ENCODE measurements at regions not wholly inside any gene's neighbourhood (a gene's known extent, or its start where the extent isn't known, plus 50 kb on each side); places are given as distances from the start of the nearest gene placed in this dataset.

DNA sequence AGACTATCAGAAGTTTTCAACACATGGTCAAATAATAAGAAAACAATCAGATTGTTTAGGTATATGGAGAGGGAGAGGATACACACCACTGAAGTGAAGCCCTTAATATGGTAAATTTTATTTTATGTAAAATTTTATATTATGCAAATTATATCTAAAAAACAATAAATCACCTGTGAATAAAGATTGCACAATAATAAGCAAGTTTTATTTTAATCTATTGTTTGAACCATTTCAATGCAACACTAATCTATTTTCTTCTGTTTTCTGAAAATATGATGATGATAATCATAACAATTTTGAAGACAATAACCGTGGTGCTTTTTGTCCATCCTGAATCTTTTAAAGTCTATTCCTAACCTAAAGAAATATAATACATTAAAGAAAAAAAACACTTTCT is 1473.5 kb upstream of the TENM4 start:
- Histone ChIP-seq H3K4me3 (ENCODE audit: low read depth in 1 of 5, low read length in 5 of 5) (no peak overlapping the region), H3K27ac (ENCODE audit: low read depth, low read length) (no peak overlapping the region), H3K9ac (ENCODE audit: low read length in 5 of 5) (no peak overlapping the region), H3K36me3 (ENCODE audit: control insufficient read depth in 5 of 5, insufficient read depth in 5 of 5, low read length in 5 of 5) (no peaks in the 10 kb centered on the region), H3K4me1 (ENCODE audit: control insufficient read depth in 5 of 5, insufficient read depth in 5 of 5, low read length in 5 of 5) (no peaks in the 10 kb centered on the region), H3K27me3 (ENCODE audit: control insufficient read depth in 5 of 5, insufficient read depth in 4 of 5, low read length in 5 of 5) (no peaks in the 10 kb centered on the region), H3K9me3 (ENCODE audit: control insufficient read depth in 5 of 5, low read length in 5 of 5) (no peaks in the 10 kb centered on the region)

DNA sequence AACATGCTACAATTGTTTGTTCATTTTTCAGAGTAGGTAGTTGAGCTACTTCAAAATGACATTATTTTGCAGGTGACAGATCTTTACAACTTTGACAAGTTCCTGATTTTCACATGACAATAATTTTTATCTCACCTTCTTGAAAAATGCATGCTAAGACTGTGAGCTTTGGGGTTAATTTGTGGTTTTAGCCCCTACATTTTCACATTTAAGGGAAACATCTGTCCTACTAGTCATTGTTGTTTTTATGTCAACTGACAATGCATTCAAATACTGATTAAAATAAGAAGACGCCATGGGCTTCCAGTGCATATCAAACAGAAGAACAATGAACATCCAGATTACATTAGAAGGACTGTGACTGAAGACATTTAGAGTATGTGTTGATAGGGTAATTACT is 1470.8 kb upstream of the TENM4 start:
- H3K9me3 ChIP-seq (ENCODE audit: control insufficient read depth in 5 of 5, low read length in 5 of 5), result no peaks in the 10 kb centered on the region
- H3K4me1 ChIP-seq (ENCODE audit: control insufficient read depth in 5 of 5, insufficient read depth in 5 of 5, low read length in 5 of 5), result no peaks in the 10 kb centered on the region
- H3K9ac ChIP-seq (ENCODE audit: low read length in 5 of 5), result no peak overlapping the region
- H3K27ac ChIP-seq (ENCODE audit: low read depth, low read length), result no peak overlapping the region
- no peak overlapping the region for H3K4me3 ChIP-seq (ENCODE audit: low read depth in 1 of 5, low read length in 5 of 5)
- H3K36me3 ChIP-seq (ENCODE audit: control insufficient read depth in 5 of 5, insufficient read depth in 5 of 5, low read length in 5 of 5), result no peaks in the 10 kb centered on the region
- H3K27me3 ChIP-seq (ENCODE audit: control insufficient read depth in 5 of 5, insufficient read depth in 4 of 5, low read length in 5 of 5), result no peaks in the 10 kb centered on the region

DNA sequence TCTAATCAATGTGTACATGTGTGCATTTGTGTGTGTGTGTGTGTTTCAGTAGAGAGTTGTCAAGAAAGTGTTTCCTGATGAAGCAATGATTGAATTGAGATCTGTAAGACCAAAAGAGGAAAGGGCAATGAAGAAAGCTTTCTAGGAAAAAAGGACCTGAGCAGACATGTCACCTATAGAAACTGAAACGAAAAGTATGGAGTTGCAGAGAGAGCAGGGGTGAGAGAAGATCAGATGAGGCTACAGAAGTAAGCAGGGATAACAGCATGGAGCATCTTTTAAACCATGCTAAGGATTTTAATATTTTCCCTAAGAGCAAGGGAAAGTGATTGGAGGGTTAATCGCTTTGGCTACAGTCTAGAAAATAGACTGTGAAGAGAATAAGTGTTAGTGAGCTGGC is 1459.4 kb upstream of the TENM4 start:
- Histone ChIP-seq H3K4me3 (ENCODE audit: low read depth in 1 of 5, low read length in 5 of 5) (no peak overlapping the region), H3K27ac (ENCODE audit: low read depth, low read length) (no peak overlapping the region), H3K4me1 (ENCODE audit: control insufficient read depth in 5 of 5, insufficient read depth in 5 of 5, low read length in 5 of 5) (peaks cover 0 to 6% (median 0%) of the 10 kb centered on the region in 5 donors), H3K9me3 (ENCODE audit: control insufficient read depth in 5 of 5, low read length in 5 of 5) (peaks cover 0 to 5% (median 0%) of the 10 kb centered on the region in 5 donors), H3K36me3 (ENCODE audit: control insufficient read depth in 5 of 5, insufficient read depth in 5 of 5, low read length in 5 of 5) (no peaks in the 10 kb centered on the region), H3K9ac (ENCODE audit: low read length in 5 of 5) (no peak overlapping the region), H3K27me3 (ENCODE audit: control insufficient read depth in 5 of 5, insufficient read depth in 4 of 5, low read length in 5 of 5) (no peaks in the 10 kb centered on the region)

DNA sequence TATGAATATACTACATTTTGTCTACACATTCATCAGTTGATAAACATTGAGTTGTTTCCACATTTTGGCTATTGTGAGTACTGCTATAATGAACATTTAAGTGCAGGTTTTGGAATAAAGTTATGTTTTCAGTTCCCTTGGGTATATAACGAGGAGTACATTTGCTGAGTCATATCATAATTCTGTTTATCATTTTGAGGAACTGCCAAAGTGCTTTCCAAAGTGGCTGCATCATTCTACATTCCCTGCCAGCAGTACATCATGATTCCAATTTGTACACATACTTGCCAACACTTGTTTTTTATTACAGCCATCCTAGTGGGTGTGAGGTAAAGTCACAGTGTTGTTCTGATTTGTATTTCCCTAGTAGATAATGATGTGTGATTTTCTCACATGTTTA is 1458.6 kb upstream of the TENM4 start:
- H3K4me3 ChIP-seq (ENCODE audit: low read depth in 1 of 5, low read length in 5 of 5), result no peak overlapping the region
- H3K9ac ChIP-seq (ENCODE audit: low read length in 5 of 5), result no peak overlapping the region
- peaks cover 0 to 5% (median 0%) of the 10 kb centered on the region in 5 donors for H3K9me3 ChIP-seq (ENCODE audit: control insufficient read depth in 5 of 5, low read length in 5 of 5)
- no peaks in the 10 kb centered on the region for H3K36me3 ChIP-seq (ENCODE audit: control insufficient read depth in 5 of 5, insufficient read depth in 5 of 5, low read length in 5 of 5)
- H3K27ac ChIP-seq (ENCODE audit: low read depth, low read length), result no peak overlapping the region
- H3K4me1 ChIP-seq (ENCODE audit: control insufficient read depth in 5 of 5, insufficient read depth in 5 of 5, low read length in 5 of 5), result peaks cover 0 to 6% (median 0%) of the 10 kb centered on the region in 5 donors
- no peaks in the 10 kb centered on the region for H3K27me3 ChIP-seq (ENCODE audit: control insufficient read depth in 5 of 5, insufficient read depth in 4 of 5, low read length in 5 of 5)

DNA sequence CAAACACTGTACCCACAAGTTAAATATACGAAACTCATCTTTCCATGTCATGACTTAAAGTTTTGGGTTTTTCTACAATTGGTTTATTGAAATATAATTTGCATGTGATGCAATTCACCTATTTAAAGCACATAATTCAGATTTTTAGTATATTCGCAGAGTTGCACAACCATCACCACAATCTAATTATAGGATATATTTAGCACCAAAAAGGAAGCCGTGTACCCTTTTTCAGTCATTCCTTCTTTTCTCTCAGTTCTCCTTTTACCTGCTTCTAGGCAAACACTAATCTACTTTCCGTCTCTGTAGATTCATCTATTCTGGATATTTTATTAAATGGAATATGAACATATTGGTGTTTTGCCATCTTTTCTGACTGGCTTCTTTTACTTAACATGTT is 1458.1 kb upstream of the TENM4 start:
- H3K36me3 ChIP-seq (ENCODE audit: control insufficient read depth in 5 of 5, insufficient read depth in 5 of 5, low read length in 5 of 5), result no peaks in the 10 kb centered on the region
- H3K27ac ChIP-seq (ENCODE audit: low read depth, low read length), result no peak overlapping the region
- no peak overlapping the region for H3K9ac ChIP-seq (ENCODE audit: low read length in 5 of 5)
- no peaks in the 10 kb centered on the region for H3K27me3 ChIP-seq (ENCODE audit: control insufficient read depth in 5 of 5, insufficient read depth in 4 of 5, low read length in 5 of 5)
- H3K4me3 ChIP-seq (ENCODE audit: low read depth in 1 of 5, low read length in 5 of 5), result no peak overlapping the region
- peaks cover 0 to 5% (median 0%) of the 10 kb centered on the region in 5 donors for H3K9me3 ChIP-seq (ENCODE audit: control insufficient read depth in 5 of 5, low read length in 5 of 5)
- H3K4me1 ChIP-seq (ENCODE audit: control insufficient read depth in 5 of 5, insufficient read depth in 5 of 5, low read length in 5 of 5), result peaks cover 0 to 6% (median 0%) of the 10 kb centered on the region in 5 donors

DNA sequence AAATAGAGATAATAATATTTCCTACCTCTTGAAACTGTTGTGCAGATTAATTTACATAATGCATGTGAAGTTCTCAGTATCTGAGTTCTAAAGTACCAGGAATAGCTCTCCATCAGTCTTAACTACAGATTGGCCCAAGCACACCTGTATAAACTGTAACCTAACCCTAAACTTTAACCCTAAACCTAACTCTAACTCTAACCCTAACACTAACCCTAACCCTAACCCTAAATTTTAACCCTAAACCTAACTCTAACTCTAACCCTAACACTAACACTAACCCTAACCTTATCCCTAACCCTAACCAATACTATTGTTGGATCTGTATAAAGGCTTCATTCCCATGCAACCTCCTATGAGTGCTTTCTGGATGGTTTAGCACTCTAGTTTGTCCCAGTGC is 1445.9 kb upstream of the TENM4 start:
- Histone ChIP-seq H3K4me1 (ENCODE audit: control insufficient read depth in 5 of 5, insufficient read depth in 5 of 5, low read length in 5 of 5) (no peaks in the 10 kb centered on the region), H3K9ac (ENCODE audit: low read length in 5 of 5) (no peak overlapping the region), H3K27me3 (ENCODE audit: control insufficient read depth in 5 of 5, insufficient read depth in 4 of 5, low read length in 5 of 5) (no peaks in the 10 kb centered on the region), H3K36me3 (ENCODE audit: control insufficient read depth in 5 of 5, insufficient read depth in 5 of 5, low read length in 5 of 5) (no peaks in the 10 kb centered on the region), H3K9me3 (ENCODE audit: control insufficient read depth in 5 of 5, low read length in 5 of 5) (no peaks in the 10 kb centered on the region), H3K4me3 (ENCODE audit: low read depth in 1 of 5, low read length in 5 of 5) (no peak overlapping the region), H3K27ac (ENCODE audit: low read depth, low read length) (no peak overlapping the region)

DNA sequence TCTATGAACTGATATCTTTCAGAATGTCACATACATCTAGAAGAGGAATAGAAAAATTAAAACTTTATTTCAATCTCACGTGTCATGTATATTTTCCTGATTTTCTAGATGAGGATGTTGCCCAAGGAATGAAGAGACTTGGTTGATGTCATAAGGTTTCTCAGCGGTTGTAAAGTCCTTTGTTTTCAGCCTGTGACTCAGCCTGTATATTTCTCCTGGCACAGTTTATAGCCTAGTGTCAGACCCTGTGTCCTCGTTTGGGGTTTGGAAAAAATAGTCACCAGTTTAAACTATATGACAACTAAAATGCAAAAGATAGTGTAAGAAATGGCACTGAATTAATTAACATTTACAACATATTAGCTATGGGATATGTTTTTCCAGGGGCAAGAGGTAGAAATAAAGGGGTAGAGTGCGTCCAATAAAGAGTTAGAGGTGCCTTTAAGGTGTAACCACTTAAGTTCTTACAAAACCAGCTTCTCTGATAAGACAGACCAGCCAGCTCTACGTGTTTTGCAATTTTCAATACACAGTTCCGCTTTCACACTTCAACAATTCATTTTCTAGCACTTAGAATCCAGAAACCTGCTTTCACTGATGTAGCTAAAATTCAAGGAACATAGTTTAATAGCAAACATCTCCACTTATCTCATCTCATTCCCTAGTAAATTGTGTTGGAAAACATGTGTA is 1432.6 kb upstream of the TENM4 start:
- no peaks in the 10 kb centered on the region for H3K36me3 ChIP-seq (ENCODE audit: control insufficient read depth in 5 of 5, insufficient read depth in 5 of 5, low read length in 5 of 5)
- H3K27ac ChIP-seq (ENCODE audit: low read depth, low read length), result no peak overlapping the region
- H3K9ac ChIP-seq (ENCODE audit: low read length in 5 of 5), result no peak overlapping the region
- H3K4me3 ChIP-seq (ENCODE audit: low read depth in 1 of 5, low read length in 5 of 5), result no peak overlapping the region
- no peaks in the 10 kb centered on the region for H3K9me3 ChIP-seq (ENCODE audit: control insufficient read depth in 5 of 5, low read length in 5 of 5)
- no peaks in the 10 kb centered on the region for H3K4me1 ChIP-seq (ENCODE audit: control insufficient read depth in 5 of 5, insufficient read depth in 5 of 5, low read length in 5 of 5)
- no peaks in the 10 kb centered on the region for H3K27me3 ChIP-seq (ENCODE audit: control insufficient read depth in 5 of 5, insufficient read depth in 4 of 5, low read length in 5 of 5)

DNA sequence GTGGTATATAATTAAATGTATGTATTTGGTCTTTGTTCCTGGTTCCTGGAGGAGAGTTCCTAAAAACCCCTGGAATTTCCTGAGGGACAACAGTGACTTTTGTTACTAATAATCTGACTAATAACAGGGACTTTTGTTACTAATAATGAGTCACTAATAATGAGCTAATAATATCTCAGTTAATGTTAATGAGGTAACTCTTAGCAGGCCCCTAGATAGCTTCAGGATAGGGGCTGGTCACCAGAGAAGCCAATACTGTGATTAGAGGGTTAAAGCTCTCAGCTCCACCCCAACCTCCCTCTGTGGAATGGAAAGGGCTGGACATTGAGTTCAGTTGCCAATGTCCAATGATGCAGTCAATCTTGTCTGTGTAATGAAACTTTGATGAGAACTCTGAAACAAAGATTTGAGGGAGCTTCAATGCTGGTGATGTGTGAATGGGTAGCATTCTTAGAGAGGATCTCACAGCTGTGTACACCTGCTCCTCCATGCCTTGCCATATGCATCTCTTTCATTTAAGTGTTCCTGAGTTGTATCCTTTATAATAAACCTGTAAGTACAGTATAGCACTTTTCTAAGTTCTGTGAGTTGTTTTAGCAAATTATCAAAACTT is 1431.4 kb upstream of the TENM4 start:
- Histone ChIP-seq H3K4me3 (ENCODE audit: low read depth in 1 of 5, low read length in 5 of 5) (no peak overlapping the region), H3K9me3 (ENCODE audit: control insufficient read depth in 5 of 5, low read length in 5 of 5) (no peaks in the 10 kb centered on the region), H3K9ac (ENCODE audit: low read length in 5 of 5) (no peak overlapping the region), H3K36me3 (ENCODE audit: control insufficient read depth in 5 of 5, insufficient read depth in 5 of 5, low read length in 5 of 5) (no peaks in the 10 kb centered on the region), H3K27me3 (ENCODE audit: control insufficient read depth in 5 of 5, insufficient read depth in 4 of 5, low read length in 5 of 5) (no peaks in the 10 kb centered on the region), H3K27ac (ENCODE audit: low read depth, low read length) (no peak overlapping the region), H3K4me1 (ENCODE audit: control insufficient read depth in 5 of 5, insufficient read depth in 5 of 5, low read length in 5 of 5) (no peaks in the 10 kb centered on the region)

DNA sequence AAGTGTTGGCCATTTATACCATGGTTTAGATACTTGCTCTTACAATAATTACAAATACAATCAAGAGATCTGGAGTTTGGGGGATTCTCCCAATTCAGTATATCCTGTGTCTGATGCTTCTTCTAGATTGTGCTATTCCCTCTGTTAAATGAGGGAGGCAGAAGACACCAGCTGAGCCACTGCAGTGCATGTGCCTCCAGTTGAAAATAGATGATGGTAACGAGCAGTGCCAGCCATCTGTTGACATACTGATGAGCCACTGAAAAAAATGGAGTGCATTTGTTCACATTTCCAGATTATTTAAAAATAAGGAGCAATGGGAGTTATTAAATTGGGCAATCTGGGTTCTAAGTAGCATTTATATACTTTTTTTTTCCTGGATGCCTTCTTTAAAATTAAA is 1428.0 kb upstream of the TENM4 start:
- Histone ChIP-seq H3K27ac (ENCODE audit: low read depth, low read length) (no peak overlapping the region), H3K4me3 (ENCODE audit: low read depth in 1 of 5, low read length in 5 of 5) (no peak overlapping the region), H3K36me3 (ENCODE audit: control insufficient read depth in 5 of 5, insufficient read depth in 5 of 5, low read length in 5 of 5) (no peaks in the 10 kb centered on the region)

DNA sequence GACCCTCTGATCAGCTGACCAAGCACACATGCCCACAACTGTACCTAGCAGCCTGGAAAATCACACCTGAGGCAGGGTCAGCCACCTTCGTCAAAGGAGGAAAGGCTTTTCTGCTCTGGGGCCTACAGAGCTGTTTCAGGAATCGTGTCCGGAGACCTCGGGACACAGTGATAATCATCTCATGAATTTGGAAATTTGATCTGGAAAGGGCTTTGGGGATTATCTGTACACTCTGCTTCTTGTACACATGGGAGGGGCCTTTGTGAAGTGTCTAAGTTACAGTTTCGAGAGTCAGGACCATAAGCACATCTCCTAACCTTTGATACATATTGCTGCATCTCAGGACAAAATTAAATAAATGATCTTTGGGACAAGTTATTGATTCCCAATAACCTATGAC is 1421.2 kb upstream of the TENM4 start:
- no peak overlapping the region for H3K27ac ChIP-seq (ENCODE audit: low read depth, low read length)
- no peak overlapping the region for H3K4me3 ChIP-seq (ENCODE audit: low read depth in 1 of 5, low read length in 5 of 5)
- no peak overlapping the region for H3K9ac ChIP-seq (ENCODE audit: low read length in 5 of 5)
- no peaks in the 10 kb centered on the region for H3K4me1 ChIP-seq (ENCODE audit: control insufficient read depth in 5 of 5, insufficient read depth in 5 of 5, low read length in 5 of 5)
- H3K27me3 ChIP-seq (ENCODE audit: control insufficient read depth in 5 of 5, insufficient read depth in 4 of 5, low read length in 5 of 5), result no peaks in the 10 kb centered on the region
- H3K9me3 ChIP-seq (ENCODE audit: control insufficient read depth in 5 of 5, low read length in 5 of 5), result peaks cover 0 to 3% (median 0%) of the 10 kb centered on the region in 5 donors
- no peaks in the 10 kb centered on the region for H3K36me3 ChIP-seq (ENCODE audit: control insufficient read depth in 5 of 5, insufficient read depth in 5 of 5, low read length in 5 of 5)

More for the DNA sequence above, 1428.0 kb upstream of the TENM4 start:
- Histone ChIP-seq H3K9ac (ENCODE audit: low read length in 5 of 5) (no peak overlapping the region), H3K9me3 (ENCODE audit: control insufficient read depth in 5 of 5, low read length in 5 of 5) (peaks cover 0 to 3% (median 0%) of the 10 kb centered on the region in 5 donors), H3K27me3 (ENCODE audit: control insufficient read depth in 5 of 5, insufficient read depth in 4 of 5, low read length in 5 of 5) (no peaks in the 10 kb centered on the region), H3K4me1 (ENCODE audit: control insufficient read depth in 5 of 5, insufficient read depth in 5 of 5, low read length in 5 of 5) (no peaks in the 10 kb centered on the region)

Data from subcutaneous abdominal adipose tissue (tissue), 5 donors.